ENCODE measurements at regions not wholly inside any gene's neighbourhood (a gene's known extent, or its start where the extent isn't known, plus 50 kb on each side); places are given as distances from the start of the nearest gene placed in this dataset.

DNA sequence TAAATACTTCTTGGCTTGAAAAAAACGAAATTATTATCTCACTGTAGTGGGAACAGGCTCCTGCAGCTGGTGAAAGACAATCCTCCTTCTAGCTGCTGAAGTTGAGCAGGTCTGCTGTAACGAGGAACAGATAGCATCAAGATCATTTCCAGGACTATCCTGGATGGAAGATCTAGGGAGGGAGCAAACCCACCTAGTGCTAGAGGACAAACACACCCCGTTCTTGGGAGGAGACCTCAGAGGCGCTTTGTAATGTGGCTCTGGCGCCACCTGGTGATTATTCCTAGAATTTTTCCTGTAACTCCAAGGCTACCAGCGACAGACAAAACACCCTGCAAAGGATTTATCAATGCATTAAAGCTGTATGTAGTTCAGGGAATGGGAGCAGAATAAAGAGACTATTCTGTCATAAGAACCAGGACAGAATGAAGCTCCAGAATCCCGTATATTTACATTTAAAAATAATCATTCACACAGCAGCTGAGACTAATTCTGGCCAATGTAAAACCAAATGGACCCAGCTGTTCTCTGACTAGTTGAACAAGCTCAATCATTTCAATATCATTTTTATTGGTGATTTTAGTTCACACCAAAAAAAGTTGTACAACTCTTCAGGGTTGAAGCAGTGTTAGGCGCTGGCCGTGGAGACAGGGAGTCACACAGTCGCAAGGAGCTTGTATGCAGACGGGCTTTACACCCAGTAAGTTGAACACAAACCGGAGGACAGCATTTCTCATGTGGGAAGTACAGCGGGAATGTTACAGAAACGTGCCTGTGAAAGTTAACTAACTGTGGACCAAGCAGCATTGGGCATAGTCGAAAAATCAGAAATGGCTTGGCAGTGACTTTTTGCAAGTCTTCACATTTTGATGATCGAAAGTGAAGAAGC is 290.3 kb downstream of the TRIB2 start:
- DNase-seq (ENCODE audit: low read depth in 1 of 2, low spot score in 1 of 2), result peak; percentile 27 to 40

DNA sequence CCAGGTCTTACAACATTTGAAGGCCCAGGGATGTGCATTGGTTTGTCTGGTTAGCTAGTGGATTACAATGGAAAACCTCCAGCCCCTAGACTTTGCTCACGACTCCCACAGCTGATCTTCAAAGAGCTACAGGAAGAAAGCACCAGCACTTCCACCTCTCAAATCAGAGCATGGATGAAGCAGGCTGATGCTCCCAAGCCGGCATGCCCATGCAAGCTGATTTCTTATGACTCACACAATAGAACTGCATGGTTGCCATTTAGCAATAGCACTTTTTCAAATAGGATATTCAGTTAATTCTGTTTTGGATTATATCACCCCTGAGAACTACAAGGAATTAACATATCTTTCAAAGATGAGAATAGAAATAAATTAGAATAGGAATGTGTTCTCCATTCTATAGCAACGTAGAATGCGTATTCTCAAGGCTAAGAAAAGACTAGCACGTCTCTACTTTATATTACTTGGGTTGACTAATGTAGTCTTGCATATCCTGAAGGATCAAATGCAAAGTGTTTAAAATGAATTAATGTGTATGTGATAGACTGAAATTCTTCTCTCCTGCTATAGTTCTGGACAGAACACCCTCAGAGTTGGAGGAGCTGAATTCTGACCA is 292.4 kb downstream of the TRIB2 start:
- DNase-seq (ENCODE audit: low read depth in 1 of 2, low spot score in 1 of 2), result no peak

DNA sequence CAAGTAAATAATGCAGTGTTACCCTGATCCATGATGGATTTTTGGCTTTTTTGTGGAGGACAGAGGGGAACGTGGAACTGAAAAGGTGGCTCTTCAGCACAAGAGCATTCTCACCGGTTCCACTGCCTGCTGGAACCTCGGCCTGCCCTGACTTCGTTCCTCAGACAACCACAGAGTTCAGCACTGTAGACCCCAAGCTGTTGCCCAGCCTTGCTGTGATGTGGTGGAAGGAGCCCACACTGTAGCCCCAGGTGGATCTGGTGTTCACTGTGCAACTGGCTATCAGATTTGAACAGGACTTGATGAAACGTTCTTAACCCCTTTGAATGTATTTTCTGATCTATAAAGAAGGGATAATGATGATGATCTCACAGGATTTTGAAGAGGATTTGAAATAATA is 293.5 kb downstream of the TRIB2 start:
- no peak for DNase-seq (ENCODE audit: low read depth in 1 of 2, low spot score in 1 of 2)

DNA sequence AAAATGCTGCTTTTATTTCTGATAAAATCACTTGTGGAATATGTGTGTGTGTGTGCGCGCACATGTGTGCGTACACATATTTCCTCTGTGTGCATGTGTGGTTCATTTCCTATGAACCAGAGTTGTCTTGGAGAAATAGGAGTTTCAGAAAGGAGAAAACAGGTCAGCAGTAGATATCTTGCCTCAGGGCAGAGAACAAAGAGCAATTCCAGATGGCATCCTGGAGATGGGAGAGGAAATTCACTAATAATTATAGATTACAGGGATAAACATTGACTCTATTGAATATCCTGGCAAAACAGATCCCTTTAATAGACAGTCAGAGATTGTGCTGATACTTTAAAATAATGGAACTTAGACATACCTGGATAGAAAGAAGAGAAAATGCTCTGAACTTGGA is 298.0 kb downstream of the TRIB2 start:
- no peak for DNase-seq (ENCODE audit: low read depth in 1 of 2, low spot score in 1 of 2)

DNA sequence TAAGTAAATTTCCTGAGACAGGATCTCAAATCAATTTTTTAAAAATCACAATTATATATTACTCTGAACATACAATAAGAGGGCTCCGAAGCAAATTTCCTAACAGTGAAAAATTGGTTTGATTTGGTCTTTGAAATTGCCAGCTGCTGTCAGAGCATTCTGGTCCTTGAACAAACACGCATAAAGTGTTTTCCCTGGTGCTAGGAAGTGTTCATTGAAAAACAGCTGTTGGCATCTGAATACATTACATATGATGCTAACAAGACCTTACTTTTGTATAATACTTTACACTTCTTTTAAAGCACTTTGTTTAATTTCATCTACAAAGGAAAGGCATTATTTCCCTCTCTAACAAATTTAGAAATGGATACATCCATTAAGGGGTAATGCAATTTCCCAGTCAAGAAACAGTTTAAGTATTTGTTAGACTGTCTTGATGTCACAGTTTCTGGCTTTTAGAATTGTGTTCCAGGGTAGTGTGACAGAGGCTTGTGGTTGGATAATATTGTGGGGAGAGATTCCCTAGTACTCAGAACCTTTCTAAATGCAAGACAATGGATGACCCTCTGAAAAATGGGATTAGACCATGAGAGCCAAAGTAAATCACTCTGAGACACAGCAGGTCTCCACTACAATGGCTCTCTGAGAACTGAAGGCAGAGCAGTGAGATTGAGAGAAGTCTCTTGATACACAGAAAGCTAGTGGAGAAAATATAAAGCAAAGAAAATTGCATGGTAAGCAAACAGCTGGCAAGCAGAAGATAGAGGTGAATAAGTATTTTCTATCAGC is 299.0 kb downstream of the TRIB2 start:
- no peak for DNase-seq (ENCODE audit: low read depth in 1 of 2, low spot score in 1 of 2)

DNA sequence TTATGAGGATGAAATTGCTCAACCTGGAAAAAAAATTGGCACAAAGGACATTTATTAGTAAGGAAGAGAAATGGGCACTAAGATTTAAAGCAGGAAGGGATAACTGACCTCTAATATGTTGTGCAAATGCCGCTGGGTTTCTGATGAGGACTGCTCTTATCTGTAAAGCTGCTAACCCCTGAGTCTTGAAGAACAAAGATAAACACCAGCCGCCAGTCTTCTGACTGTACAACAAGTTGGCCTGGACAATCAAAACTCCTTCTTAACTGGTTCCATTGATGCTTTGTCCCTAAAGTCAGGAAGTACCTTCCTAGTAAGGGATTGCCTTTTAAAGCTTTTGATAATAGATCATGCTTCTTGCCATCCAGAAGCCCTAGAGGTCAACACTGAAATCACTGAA is 301.8 kb downstream of the TRIB2 start:
- DNase-seq (ENCODE audit: low read depth in 1 of 2, low spot score in 1 of 2), result no peak

DNA sequence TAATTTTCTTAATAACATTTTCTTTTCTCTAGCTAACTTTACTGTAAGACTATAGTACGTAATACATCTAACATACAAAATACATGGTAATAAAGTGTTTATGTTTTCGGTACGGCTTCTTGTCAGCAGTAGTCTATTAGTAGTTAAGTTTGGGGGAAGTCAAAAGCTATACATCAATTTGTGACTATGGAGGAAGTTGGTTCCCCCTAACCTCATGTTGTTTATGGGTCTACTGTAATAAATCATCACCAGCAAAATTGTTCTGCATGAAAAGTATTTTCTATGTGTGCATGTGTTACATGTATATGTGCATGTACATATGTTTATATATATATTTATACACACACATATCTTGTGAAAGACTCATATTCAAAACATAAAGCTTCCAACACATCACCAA is 303.0 kb downstream of the TRIB2 start:
- no peak for DNase-seq (ENCODE audit: low read depth in 1 of 2, low spot score in 1 of 2)

DNA sequence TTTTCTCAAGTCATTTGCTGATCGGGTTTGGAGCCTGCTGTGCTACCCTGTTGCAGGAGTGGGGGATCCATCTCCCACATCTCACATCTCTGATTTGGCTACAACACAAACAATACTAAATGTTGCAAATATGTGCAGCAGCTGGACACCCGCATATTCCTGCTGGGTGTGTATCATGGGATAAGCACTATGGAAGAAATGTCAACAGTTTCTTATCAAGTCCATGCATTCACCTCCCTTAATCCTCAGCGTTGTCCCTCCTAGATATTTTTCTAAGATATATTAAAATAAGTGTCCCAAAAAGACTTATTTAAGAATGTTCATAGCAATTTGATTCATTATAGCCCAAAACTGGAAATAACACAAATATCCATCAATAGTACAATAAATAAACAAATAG is 303.7 kb downstream of the TRIB2 start:
- DNase-seq (ENCODE audit: low read depth in 1 of 2, low spot score in 1 of 2), result no peak

DNA sequence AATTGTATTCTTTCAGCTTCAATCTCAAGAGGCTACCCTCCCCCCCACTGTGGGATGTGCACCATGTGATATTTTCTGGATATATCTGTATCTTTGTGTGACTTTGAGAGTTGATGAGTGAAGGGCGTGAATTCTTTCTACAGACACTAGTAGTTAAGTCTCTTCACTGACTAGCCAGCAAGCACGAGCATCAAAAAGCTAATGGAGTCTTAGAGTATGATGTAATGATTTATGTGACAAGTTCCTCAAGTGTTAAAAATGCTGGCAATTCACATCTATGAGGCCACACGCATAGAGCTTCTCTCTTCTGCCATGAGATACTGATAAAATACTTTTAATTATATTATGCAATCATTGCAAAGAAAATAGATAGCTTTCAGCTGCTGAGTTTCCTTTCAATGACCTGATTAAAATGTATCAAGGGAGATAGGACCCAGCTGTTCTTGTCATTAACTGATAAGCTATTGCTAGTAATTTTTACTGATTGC is 304.8 kb downstream of the TRIB2 start:
- no peak for DNase-seq (ENCODE audit: low read depth in 1 of 2, low spot score in 1 of 2)

DNA sequence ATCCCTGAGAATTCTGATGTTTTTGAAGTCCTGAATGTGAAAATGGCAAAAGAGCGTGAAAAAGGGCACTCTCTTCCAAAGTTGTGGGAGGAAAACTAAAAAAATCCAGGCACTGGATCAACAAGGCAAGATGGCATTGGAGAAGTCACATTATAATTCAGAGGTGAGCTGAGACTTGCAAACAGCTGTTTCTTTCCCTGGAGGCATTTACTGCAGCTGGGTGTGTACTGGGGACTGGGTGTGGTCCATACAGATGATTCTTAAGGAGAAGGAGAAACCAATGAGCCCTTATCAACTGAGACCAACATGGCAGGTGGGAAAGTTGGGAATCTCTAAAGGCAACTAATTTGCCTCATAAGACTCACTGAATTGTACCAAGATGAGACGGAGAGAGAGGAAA is 313.9 kb downstream of the TRIB2 start:
- DNase-seq (ENCODE audit: low read depth in 1 of 2, low spot score in 1 of 2), result no peak

DNA sequence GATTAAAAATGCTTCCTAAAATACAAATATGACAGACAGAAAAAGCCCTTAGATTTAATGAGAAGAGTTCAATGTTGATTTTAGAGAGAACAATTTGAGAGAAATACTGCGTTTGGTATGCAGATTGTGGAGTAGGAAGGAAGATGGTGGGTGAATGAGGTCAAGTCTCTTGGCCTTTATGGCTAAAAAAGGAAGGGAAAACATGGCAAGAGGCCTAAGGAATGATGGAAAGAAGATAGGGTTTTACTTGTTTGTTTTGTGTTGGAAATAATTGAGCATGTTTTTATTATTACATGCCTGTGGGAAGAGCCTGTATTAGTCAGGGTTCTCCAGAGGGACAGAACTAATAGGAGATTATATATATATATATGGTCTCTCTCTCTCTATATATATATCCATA is 318.1 kb downstream of the TRIB2 start:
- no peak for DNase-seq (ENCODE audit: low read depth in 1 of 2, low spot score in 1 of 2)

DNA sequence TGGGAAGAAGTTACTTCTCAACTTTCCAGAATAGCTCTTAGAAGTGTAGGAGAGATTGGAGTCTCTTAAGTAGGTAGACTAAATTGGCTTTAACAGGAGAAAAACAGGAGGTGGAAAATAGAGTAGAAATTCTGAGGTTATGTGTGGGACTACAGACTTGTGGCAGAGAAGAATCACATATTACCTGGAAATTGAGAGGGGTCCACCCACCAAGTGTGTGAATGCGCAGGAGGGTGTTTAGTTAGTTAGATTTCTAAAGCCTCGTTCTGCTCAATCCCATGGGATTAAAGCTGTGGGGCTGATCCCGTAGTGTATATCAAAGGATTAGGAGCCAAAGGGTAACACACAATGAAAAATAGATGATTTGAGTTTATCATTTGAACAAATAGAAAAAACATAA is 319.1 kb downstream of the TRIB2 start:
- DNase-seq (ENCODE audit: low read depth in 1 of 2, low spot score in 1 of 2), result no peak

DNA sequence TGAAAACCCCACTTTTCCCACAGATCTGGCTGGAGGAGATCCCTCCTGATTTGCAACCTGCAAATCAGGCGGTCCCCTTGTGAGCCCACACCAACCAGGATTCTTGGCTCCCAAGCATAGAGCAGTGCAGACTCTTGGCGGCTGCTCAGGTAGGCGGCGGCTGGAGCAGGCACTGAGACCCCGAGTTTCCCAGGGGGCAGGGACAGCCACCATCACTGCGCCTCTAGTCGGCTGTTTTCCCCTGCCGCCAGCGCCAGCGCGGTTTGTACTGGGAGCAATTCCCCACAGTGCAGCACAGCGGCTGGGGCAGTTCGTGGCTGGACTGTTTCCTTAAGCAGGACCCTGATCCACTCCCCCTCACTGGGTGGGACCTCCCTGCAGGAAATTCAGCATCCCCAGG is 323.3 kb downstream of the TRIB2 start:
- DNase-seq (ENCODE audit: low read depth in 1 of 2, low spot score in 1 of 2), result no peak

DNA sequence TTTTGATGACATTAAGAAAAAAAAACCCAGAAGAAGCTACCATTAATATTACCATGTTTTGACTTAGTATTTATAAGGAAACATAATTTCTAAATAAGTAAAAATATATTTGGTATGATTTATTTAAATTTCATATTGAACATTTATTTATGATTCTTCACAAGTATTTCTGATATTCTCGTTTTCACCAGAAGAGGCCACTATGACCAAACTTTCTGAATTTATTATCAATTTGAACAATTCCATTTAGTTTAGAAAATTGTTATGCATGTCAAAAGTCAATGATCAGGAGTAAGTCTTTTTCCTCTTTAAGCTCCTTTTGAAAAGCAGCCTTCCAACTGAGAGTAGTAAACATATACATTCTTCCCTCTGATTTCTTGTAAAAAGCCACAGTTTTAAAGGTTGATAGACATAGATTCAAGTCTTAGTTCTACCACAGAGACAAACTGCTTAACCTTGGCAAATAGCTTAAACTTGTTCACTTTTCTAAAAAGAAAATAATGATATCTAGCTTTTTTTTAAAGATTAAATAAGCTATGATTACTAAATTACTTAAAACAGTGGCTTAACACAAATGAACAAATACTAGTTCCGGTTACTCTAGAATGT is 329.9 kb downstream of the TRIB2 start:
- DNase-seq (ENCODE audit: low read depth in 1 of 2, low spot score in 1 of 2), result no peak

DNA sequence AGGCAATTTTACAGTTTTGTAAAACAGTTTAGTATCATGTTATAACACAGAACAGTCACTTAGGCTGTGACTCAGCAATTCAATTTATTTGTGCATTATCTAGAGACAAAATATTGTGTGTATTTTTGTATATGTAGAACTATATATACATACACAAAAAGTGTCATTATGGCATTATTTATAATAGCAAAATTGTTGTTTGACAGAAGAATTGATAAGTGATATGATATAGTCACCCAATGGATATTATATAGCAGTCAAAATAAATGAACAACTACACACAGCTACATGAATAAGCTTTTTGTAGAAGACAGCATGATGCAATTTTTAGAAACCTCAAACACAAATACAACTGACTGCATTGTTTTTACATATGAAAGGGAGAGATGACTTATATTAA is 334.0 kb downstream of the TRIB2 start:
- DNase-seq (ENCODE audit: low read depth in 1 of 2, low spot score in 1 of 2), result no peak

DNA sequence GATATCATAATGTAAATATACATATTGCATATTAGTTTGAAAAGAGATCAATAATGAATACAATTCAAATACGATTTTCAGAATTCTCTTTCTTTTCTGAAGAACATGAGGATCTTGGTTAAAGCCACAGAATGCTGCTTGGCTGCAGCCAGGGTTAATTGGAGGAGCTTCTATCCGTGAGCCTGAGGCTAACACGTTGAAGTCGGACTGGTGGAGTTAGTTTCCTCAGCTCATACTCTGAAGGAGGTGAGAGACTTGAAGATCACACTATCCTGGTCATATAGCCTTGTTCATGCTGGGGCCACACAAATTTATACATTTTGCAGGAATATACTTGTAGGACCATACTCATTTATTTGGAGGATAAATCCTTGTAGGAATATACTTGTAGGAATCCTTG is 335.8 kb downstream of the TRIB2 start:
- no peak for DNase-seq (ENCODE audit: low read depth in 1 of 2, low spot score in 1 of 2)

DNA sequence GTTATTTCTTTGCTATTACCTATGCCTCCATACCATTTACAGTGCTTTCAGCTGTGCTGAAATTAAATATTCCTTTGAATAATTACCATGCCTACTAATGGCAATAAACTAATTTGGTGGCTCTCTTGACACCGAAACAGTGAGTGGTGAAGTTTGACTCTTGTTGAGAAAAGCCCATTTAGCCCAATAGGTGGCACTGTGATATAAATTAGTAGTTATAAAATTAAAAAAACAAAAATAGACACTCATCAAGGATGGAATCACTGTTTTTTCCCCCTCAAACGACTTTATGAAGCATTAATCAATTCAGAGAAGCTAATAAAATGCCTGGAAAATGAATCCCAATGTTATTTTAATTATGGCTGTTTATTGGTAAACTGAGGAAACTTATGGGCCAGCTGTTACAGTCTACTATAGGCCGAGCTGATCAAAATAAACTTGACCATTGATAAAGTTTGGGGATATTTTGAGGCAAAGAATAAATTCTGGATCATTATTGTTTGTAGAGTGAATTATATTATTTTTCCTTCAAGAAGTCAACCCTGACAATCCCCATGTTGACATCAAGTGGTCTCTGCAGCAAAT is 339.6 kb downstream of the TRIB2 start:
- no peak for DNase-seq (ENCODE audit: low read depth in 1 of 2, low spot score in 1 of 2)

DNA sequence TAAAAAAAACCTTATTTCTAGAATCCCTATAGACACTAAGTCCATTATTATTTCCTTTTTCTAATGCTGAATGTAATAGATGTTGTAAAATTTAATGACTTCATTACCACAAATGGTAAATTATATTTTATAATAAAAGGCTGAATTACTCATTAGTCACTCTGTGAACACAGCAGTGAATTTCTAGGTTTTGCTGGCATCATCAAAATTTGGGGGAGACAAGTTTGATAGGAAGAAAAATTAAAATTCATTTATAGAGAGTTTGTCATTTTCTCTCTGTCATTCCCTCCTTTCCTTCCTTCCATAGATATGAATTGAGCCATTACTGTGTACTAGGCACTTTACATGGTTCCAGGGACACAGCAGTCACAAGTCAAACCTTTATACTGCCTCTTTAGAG is 340.9 kb downstream of the TRIB2 start:
- no peak for DNase-seq (ENCODE audit: low read depth in 1 of 2, low spot score in 1 of 2)

DNA sequence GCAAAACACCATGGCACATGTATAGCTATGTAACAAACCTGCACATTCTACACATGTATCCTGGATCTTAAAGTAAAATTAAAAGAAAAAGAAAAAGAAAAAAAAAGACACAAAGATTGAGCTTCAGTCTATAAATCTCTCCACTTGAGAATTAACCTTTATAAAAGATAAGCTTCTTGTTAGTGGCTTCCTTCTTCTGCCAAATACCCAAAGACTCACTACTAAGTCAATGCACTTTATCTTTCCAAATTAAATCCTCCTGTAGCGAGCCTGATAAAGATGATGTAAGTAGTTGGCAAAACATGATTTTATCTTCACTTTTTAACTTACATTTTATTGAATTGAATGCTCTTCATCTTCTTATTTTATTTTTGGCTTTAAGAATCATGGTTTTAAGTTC is 349.9 kb downstream of the TRIB2 start:
- no peak for DNase-seq (ENCODE audit: low read depth in 1 of 2, low spot score in 1 of 2)

DNA sequence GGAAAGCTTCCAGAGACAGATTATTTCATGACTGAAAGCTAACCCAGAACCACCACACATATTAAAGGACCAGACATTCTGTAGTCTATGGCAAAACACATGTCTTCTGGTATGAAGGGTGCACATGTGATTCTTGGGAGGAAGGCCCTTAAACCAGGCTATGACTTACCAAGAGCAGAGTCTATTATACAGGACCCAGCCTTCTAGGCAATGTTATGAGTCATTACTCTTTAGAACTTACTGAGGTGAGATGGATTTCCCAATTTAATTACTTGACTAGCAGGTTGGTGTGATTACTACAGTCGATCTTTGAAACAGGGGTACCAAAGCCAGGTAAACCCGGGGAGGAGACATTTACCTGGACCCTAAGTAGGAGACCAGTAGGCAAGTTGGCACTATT is 350.8 kb downstream of the TRIB2 start:
- DNase-seq (ENCODE audit: low read depth in 1 of 2, low spot score in 1 of 2), result no peak

DNA sequence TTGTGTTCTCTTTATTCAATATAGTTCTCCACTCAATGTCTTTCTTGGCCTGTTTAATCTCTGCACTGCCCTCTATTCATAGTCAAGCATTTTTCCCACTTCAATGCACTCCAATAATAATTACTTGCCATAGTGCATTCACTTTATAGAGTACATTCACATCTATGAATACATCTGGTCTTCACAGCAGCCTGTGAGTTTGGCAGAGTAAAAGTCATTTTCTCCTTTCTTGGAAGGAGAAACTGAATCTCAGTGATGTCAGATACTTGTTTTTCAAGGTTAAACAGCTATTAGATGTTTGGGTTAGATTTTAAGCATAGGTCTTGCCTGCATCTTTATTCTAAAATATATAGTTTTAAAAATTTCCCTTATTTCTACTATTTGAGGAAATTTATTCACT is 373.2 kb downstream of the TRIB2 start:
- no peak for DNase-seq (ENCODE audit: low read depth in 1 of 2, low spot score in 1 of 2)

Data from stimulated activated CD4-positive, alpha-beta T cell treated with anti-CD3 and anti-CD28 coated beads, Interleukin-15, amount 100 ng/mL, for 1 hour (primary cell).